Kidney (tissue), 13 donors: ENCODE measurements at regions not wholly inside any gene's neighbourhood (a gene's known extent, or its start where the extent isn't known, plus 50 kb on each side); places are given as distances from the start of the nearest gene placed in this dataset.

Experiments
- DNase-seq, 5 donors: peaks; one replicate each; pipeline ENCODE4 v3.0.0-alpha.2; 2013 to 2020
- FAIRE-seq: peaks from 2 replicates; lab custom pipeline; 2012; peaks lifted over from hg19 to GRCh38; lab: Jason Lieb, UNC
- H3K27ac ChIP-seq, 2 donors: one replicate each; pipeline ENCODE4 v1.7.0; 2013; ENCODE audit warnings: low read depth in 2 of 2, low read length in 2 of 2, inconsistent platforms in 1 of 2
- H3K27me3 ChIP-seq: one replicate; pipeline ENCODE4 v1.7.1; 2013; ENCODE audit warnings: low read length, inconsistent platforms; ENCODE audit not compliant: control insufficient read depth, insufficient read depth
- H3K36me3 ChIP-seq, 3 donors: one replicate each; pipeline versions ENCODE4 v1.7.0 to v1.7.1; 2013; ENCODE audit warnings: low read length in 3 of 3, control low read depth in 1 of 3, inconsistent platforms in 1 of 3; ENCODE audit not compliant: insufficient read depth in 3 of 3, control insufficient read depth in 2 of 3
- H3K4me1 ChIP-seq, 3 donors: one replicate each; pipeline versions ENCODE4 v1.7.0 to v1.7.1; 2013; ENCODE audit warnings: low read length in 3 of 3, inconsistent platforms in 1 of 3, low read depth in 1 of 3; ENCODE audit not compliant: control insufficient read depth in 2 of 3, insufficient read depth in 2 of 3
- H3K4me3 ChIP-seq, 3 donors: one replicate each; pipeline versions ENCODE4 v1.7.0 to v1.8.1; 2013; ENCODE audit warnings: low read length in 3 of 3, control low read depth in 1 of 3, inconsistent platforms in 1 of 3
- H3K9ac ChIP-seq, 3 donors: one replicate each; pipeline versions ENCODE4 v1.7.0 to v1.7.1; 2013; ENCODE audit warnings: low read length in 3 of 3, control low read depth in 1 of 3, inconsistent platforms in 1 of 3
- H3K9me3 ChIP-seq, 3 donors: one replicate each; pipeline versions ENCODE4 v1.7.0 to v1.7.1; 2013; ENCODE audit warnings: low read length in 3 of 3, control low read depth in 1 of 3, inconsistent platforms in 1 of 3; ENCODE audit not compliant: control insufficient read depth in 2 of 3, insufficient read depth in 1 of 3
- intact Hi-C: fragments of 100-400 bp; cut with DNase I; formaldehyde crosslinking; loops from one replicate; pipeline ENCODE4 v1.11.1; 2022
- TF ChIP-seq, protein P1 (sequence below): IDR thresholded peaks from 3 replicates; pipeline ENCODE4 v1.5.1; 2012; ENCODE audit warnings: mild to moderate bottlenecking, moderate library complexity, borderline replicate concordance; ENCODE audit not compliant: insufficient read depth; ENCODE audit errors: extremely low read depth
- donor health status: control.
- donor health status: control.
- donor health status: control.
- donor health status: control.
- donor health status: control.
- donor health status: DM: yes; HTN: yes; CAD: no.
- donor health status: Normal renal cell carcinoma (clear cell type).

DNA sequence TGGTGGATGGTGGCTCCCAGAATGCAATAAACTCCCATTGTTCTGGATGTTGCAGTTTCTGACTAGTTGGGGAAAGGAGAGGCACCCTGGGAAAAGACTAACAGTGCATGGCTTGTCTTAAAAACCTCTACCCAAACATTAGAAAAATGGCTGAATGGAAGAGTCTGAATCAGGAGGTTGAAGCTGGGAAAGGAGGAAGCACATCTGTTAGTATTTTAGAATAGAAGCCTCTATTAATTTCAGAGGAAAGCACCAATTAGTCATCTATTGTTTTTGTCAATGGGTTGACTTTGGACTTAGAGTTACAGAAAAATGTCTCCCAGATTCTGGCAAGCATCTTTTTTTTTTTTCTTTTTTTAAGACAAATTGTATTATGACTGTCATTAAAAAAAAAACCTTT lies 56.1 kb upstream of the ELMO1 start:
- no peak for DNase-seq
- no peaks in the 10 kb centered on the region for H3K36me3 ChIP-seq
- no peaks in the 10 kb centered on the region for H3K4me1 ChIP-seq
- no peaks in the 10 kb centered on the region for H3K27me3 ChIP-seq
- no peaks in the 10 kb centered on the region for H3K9me3 ChIP-seq
- TF ChIP-seq, protein P1, sequence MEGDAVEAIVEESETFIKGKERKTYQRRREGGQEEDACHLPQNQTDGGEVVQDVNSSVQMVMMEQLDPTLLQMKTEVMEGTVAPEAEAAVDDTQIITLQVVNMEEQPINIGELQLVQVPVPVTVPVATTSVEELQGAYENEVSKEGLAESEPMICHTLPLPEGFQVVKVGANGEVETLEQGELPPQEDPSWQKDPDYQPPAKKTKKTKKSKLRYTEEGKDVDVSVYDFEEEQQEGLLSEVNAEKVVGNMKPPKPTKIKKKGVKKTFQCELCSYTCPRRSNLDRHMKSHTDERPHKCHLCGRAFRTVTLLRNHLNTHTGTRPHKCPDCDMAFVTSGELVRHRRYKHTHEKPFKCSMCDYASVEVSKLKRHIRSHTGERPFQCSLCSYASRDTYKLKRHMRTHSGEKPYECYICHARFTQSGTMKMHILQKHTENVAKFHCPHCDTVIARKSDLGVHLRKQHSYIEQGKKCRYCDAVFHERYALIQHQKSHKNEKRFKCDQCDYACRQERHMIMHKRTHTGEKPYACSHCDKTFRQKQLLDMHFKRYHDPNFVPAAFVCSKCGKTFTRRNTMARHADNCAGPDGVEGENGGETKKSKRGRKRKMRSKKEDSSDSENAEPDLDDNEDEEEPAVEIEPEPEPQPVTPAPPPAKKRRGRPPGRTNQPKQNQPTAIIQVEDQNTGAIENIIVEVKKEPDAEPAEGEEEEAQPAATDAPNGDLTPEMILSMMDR = no peak
- intact Hi-C loops = no loop called here
- no peak for FAIRE-seq
- no peak overlapping the region for H3K9ac ChIP-seq
- H3K27ac ChIP-seq = no peak overlapping the region
- no peak overlapping the region for H3K4me3 ChIP-seq

DNA sequence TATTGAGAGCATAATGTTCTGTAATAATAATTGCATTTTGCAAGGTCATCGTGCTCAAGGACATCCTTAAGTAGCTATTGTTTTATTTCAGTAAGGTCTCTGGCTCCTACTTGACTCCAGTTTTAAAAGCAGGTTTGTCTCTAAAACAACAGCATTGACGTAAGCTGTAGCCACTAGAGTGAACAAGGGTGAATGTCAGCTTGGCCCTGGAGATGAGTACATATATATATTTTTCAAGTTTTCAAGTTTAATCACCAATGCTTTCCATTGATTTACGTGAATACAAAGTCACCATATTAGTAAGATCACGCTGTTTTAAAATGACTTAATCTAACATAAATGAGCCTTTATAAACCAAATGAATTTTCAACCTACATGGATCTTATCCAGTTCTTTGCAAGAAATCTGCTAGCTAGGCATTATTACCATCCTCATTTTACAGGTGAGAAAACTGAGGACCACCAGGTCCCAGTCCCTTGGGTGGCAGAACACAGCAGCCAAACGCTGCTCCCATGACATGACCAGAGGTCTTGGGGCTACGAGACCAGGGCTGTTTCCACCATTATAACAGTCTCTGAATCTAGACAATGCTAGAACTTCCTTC lies 57.2 kb upstream of the ELMO1 start:
- H3K4me3 ChIP-seq = no peak overlapping the region
- no peaks in the 10 kb centered on the region for H3K27me3 ChIP-seq
- DNase-seq = no peak
- intact Hi-C loops = no loop called here
- H3K9ac ChIP-seq = no peak overlapping the region
- no peaks in the 10 kb centered on the region for H3K36me3 ChIP-seq
- TF ChIP-seq, protein P1 = no peak
- no peaks in the 10 kb centered on the region for H3K4me1 ChIP-seq
- no peak overlapping the region for H3K27ac ChIP-seq
- FAIRE-seq = no peak
- no peaks in the 10 kb centered on the region for H3K9me3 ChIP-seq

DNA sequence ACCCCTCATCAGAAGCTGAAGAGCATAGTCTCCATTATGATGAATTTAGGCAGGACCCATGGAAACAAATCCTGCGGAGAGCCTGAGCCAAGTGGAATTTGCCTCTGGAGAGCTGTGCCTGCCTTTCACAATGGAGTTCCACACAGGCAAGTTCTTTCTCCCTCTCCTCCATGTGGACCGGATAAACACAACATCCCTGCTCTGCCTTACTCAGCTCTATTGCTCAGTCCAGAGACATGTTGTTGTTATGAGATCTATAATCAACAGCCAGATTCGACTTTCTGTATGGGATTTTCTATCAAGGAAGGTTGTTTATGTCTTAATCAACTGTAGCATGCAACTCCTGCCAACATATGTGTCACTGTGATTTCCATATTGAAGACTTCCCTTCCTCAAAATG lies 59.5 kb upstream of the ELMO1 start:
- Histone ChIP-seq H3K9me3 (no peaks in the 10 kb centered on the region), H3K9ac (no peak overlapping the region), H3K4me1 (no peaks in the 10 kb centered on the region), H3K27me3 (no peaks in the 10 kb centered on the region), H3K4me3 (no peak overlapping the region), H3K36me3 (no peaks in the 10 kb centered on the region), H3K27ac (no peak overlapping the region)
- no peak for DNase-seq
- TF ChIP-seq, protein P1 = no peak
- FAIRE-seq = no peak
- intact Hi-C loops = no loop called here
